Heart left ventricle (tissue), 13 donors: ENCODE measurements at regions not wholly inside any gene's neighbourhood (a gene's known extent, or its start where the extent isn't known, plus 50 kb on each side); places are given as distances from the start of the nearest gene placed in this dataset.

ENCODE experiments used
- CTCF ChIP-seq, 12 donors: fragments of 200-600 bp; sonication (generic) in 4 of 12; IDR thresholded peaks; one replicate each; pipeline versions ENCODE4 v1.5.0 to v1.8.0; 2018 to 2022; ENCODE audit warnings: antibody characterized with exemption in 12 of 12, mild to moderate bottlenecking in 5 of 12
- POLR2A ChIP-seq, 2 donors: fragments of 450-650 bp; IDR thresholded peaks; one replicate each; pipeline ENCODE4 v1.6.1; 2017; ENCODE audit warnings: antibody characterized with exemption in 2 of 2, mild to moderate bottlenecking in 2 of 2, moderate library complexity in 2 of 2
- donor health status: ischemic (EF 13 %, LVEDD 7.1; RV severe dilation, severe dysfunction).
- donor health status: DM: no; HTN: yes; CAD: no.
- donor health status: DM: no; HTN: no; CAD: no.
- donor health status: ischemic (EF 25% LVEDD 6.9; RV normal size, moderate dysfunction).
- donor health status: ischemic (EF 25% LVEDD 5.7; RV mildly dilated, moderate dysfunction).
- donor health status: ischemic (EF 35%, LVEDD 5.7; RV mildly dilated, moderate dysfunction).
- donor health status: nonischemic (EF 11% LVEDD 7.7; RV severe dilation, severe dysfunction).
- donor health status: DM: yes; HTN: yes; CAD: no.
- donor health status: PGD.
- donor health status: ischemic (EF 29% LVEDD 5.4; RV normal size, mild dysfunction).
- donor health status: nonischemic (EF 23%, LVEDD 6.1; RV moderate dilation, normal function).

- no peak for TF ChIP-seq CTCF (IDR thresholded peaks at IDR 0.05)
- no peak for TF ChIP-seq POLR2A (IDR thresholded peaks at IDR 0.05)
Measured at GRCh38 chr4:62410371-62411003, 1210.4 kb downstream of the ADGRL3 start.
